ENCODE measurements at regions not wholly inside any gene's neighbourhood (a gene's known extent, or its start where the extent isn't known, plus 50 kb on each side); places are given as distances from the start of the nearest gene placed in this dataset.

GRCh38 chr4:42713391-42713790 is 56.5 kb upstream of the ATP8A1 start:
- H3K9me3 ChIP-seq (ENCODE audit: insufficient read depth, low read depth, low read length): no peaks in the 10 kb centered on the region
- no peak overlapping the region for H3K4me3 ChIP-seq (ENCODE audit: low read length)
- WGBS: 88% methylated on average over 1 of the region's 3 CpGs

GRCh38 chr4:42712854-42713253 is 55.9 kb upstream of the ATP8A1 start:
- Histone ChIP-seq H3K27ac (ENCODE audit: low read depth, low read length) (no peak overlapping the region), H3K9ac (ENCODE audit: low read depth, low read length) (no peak overlapping the region), H3K4me1 (ENCODE audit: insufficient read depth, low read length) (peaks cover 22% of the 10 kb centered on the region), H3K27me3 (ENCODE audit: insufficient read depth, low read length) (no peaks in the 10 kb centered on the region), H3K36me3 (ENCODE audit: insufficient read depth, low read length) (no peaks in the 10 kb centered on the region), H3K9me3 (ENCODE audit: insufficient read depth, low read depth, low read length) (no peaks in the 10 kb centered on the region), H3K4me3 (ENCODE audit: low read length) (no peak overlapping the region)
- 47% methylated on average over 2 of the region's 2 CpGs for WGBS

More at GRCh38 chr4:42713391-42713790, 56.5 kb upstream of the ATP8A1 start:
- no peak overlapping the region for H3K9ac ChIP-seq (ENCODE audit: low read depth, low read length)
- no peak overlapping the region for H3K27ac ChIP-seq (ENCODE audit: low read depth, low read length)
- H3K27me3 ChIP-seq (ENCODE audit: insufficient read depth, low read length): no peaks in the 10 kb centered on the region
- H3K4me1 ChIP-seq (ENCODE audit: insufficient read depth, low read length): peaks cover 22% of the 10 kb centered on the region
- H3K36me3 ChIP-seq (ENCODE audit: insufficient read depth, low read length): no peaks in the 10 kb centered on the region

- no peaks in the 10 kb centered on the region for H3K36me3 ChIP-seq (ENCODE audit: insufficient read depth, low read length)
- H3K9me3 ChIP-seq (ENCODE audit: insufficient read depth, low read depth, low read length): no peaks in the 10 kb centered on the region
- H3K4me1 ChIP-seq (ENCODE audit: insufficient read depth, low read length): peaks cover 22% of the 10 kb centered on the region
- H3K4me3 ChIP-seq (ENCODE audit: low read length): no peak overlapping the region
- H3K27ac ChIP-seq (ENCODE audit: low read depth, low read length): no peak overlapping the region
- H3K9ac ChIP-seq (ENCODE audit: low read depth, low read length): no peak overlapping the region
- no peaks in the 10 kb centered on the region for H3K27me3 ChIP-seq (ENCODE audit: insufficient read depth, low read length)
Observed at GRCh38 chr4:42711496-42711895, 54.6 kb upstream of the ATP8A1 start.

- Histone ChIP-seq H3K9ac (ENCODE audit: low read depth, low read length) (no peak overlapping the region), H3K4me3 (ENCODE audit: low read length) (no peak overlapping the region), H3K9me3 (ENCODE audit: insufficient read depth, low read depth, low read length) (no peaks in the 10 kb centered on the region), H3K4me1 (ENCODE audit: insufficient read depth, low read length) (peaks cover 22% of the 10 kb centered on the region), H3K27me3 (ENCODE audit: insufficient read depth, low read length) (no peaks in the 10 kb centered on the region), H3K27ac (ENCODE audit: low read depth, low read length) (no peak overlapping the region), H3K36me3 (ENCODE audit: insufficient read depth, low read length) (no peaks in the 10 kb centered on the region)
Observed at GRCh38 chr4:42710761-42711160, 53.9 kb upstream of the ATP8A1 start.

GRCh38 chr4:42710329-42710728 is 53.4 kb upstream of the ATP8A1 start:
- WGBS: 75% methylated on average over 3 of the region's 5 CpGs
- Histone ChIP-seq H3K27ac (ENCODE audit: low read depth, low read length) (no peak overlapping the region), H3K4me3 (ENCODE audit: low read length) (no peak overlapping the region), H3K9me3 (ENCODE audit: insufficient read depth, low read depth, low read length) (no peaks in the 10 kb centered on the region), H3K4me1 (ENCODE audit: insufficient read depth, low read length) (peaks cover 22% of the 10 kb centered on the region), H3K36me3 (ENCODE audit: insufficient read depth, low read length) (no peaks in the 10 kb centered on the region), H3K27me3 (ENCODE audit: insufficient read depth, low read length) (no peaks in the 10 kb centered on the region), H3K9ac (ENCODE audit: low read depth, low read length) (no peak overlapping the region)

- WGBS: 82% methylated on average over 4 of the region's 5 CpGs
- Histone ChIP-seq H3K36me3 (ENCODE audit: insufficient read depth, low read length) (no peaks in the 10 kb centered on the region), H3K4me1 (ENCODE audit: insufficient read depth, low read length) (peaks cover 22% of the 10 kb centered on the region), H3K27ac (ENCODE audit: low read depth, low read length) (no peak overlapping the region), H3K9ac (ENCODE audit: low read depth, low read length) (no peak overlapping the region), H3K9me3 (ENCODE audit: insufficient read depth, low read depth, low read length) (no peaks in the 10 kb centered on the region), H3K27me3 (ENCODE audit: insufficient read depth, low read length) (no peaks in the 10 kb centered on the region), H3K4me3 (ENCODE audit: low read length) (no peak overlapping the region)
Observed at GRCh38 chr4:42709392-42710065, 52.6 kb upstream of the ATP8A1 start.

- no peak overlapping the region for H3K27ac ChIP-seq (ENCODE audit: low read depth, low read length)
- H3K4me1 ChIP-seq (ENCODE audit: insufficient read depth, low read length): peaks cover 22% of the 10 kb centered on the region
- no peak overlapping the region for H3K9ac ChIP-seq (ENCODE audit: low read depth, low read length)
- H3K4me3 ChIP-seq (ENCODE audit: low read length): no peak overlapping the region
- no peaks in the 10 kb centered on the region for H3K9me3 ChIP-seq (ENCODE audit: insufficient read depth, low read depth, low read length)
- H3K36me3 ChIP-seq (ENCODE audit: insufficient read depth, low read length): no peaks in the 10 kb centered on the region
- no peaks in the 10 kb centered on the region for H3K27me3 ChIP-seq (ENCODE audit: insufficient read depth, low read length)
- 94% methylated on average over 1 of the region's 1 CpG for WGBS
Observed at GRCh38 chr4:42708625-42709024, 51.7 kb upstream of the ATP8A1 start.

Measured in HUES64 (cell line).